Chondrocyte (in vitro differentiated cells): ENCODE measurements at regions not wholly inside any gene's neighbourhood (a gene's known extent, or its start where the extent isn't known, plus 50 kb on each side); places are given as distances from the start of the nearest gene placed in this dataset.
A peak's percentile ranks its signal among the peaks of the same experiment; 100 is the strongest.

Experiments used
- DNase-seq: peaks from one replicate; pipeline ENCODE4 v3.0.0; 2021; ENCODE audit warnings: mixed read lengths, low spot score
- H3K27ac Mint-ChIP-seq: one replicate; pipeline ENCODE4 v1.8.0; 2021; ENCODE audit warnings: mild to moderate bottlenecking, moderate library complexity, mixed read lengths; ENCODE audit not compliant: unreplicated experiment
- H3K27me3 Mint-ChIP-seq: 2 replicates; pipeline ENCODE4 v1.8.0; 2021; ENCODE audit warnings: low read depth, mixed read lengths
- H3K36me3 Mint-ChIP-seq: 2 replicates; pipeline ENCODE4 v1.8.0; 2021; ENCODE audit warnings: low read depth, mixed read lengths
- H3K4me1 Mint-ChIP-seq: 2 replicates; pipeline ENCODE4 v1.8.0; 2021; ENCODE audit warnings: low read depth, mild to moderate bottlenecking, mixed read lengths
- H3K4me3 Mint-ChIP-seq: one replicate; pipeline ENCODE4 v1.8.0; 2021; ENCODE audit warnings: mild to moderate bottlenecking, moderate library complexity, mixed read lengths; ENCODE audit not compliant: unreplicated experiment
- H3K9me3 Mint-ChIP-seq: 2 replicates; pipeline ENCODE4 v1.8.0; 2021; ENCODE audit warnings: low read depth, mixed read lengths
- CTCF ChIP-seq: fragments of 200-600 bp; sonication (generic); IDR thresholded peaks from 2 replicates; pipeline ENCODE4 v1.5.0; 2021; ENCODE audit warnings: antibody characterized with exemption, mild to moderate bottlenecking, moderate library complexity

GRCh38 chr7:145902123-145902522 is 214.5 kb upstream of the CNTNAP2 start:
- Mint-ChIP-seq H3K27me3 (no peaks in the 10 kb centered on the region), H3K4me1 (no peaks in the 10 kb centered on the region), H3K9me3 (peaks cover 39% of the 10 kb centered on the region), H3K4me3 (no peak overlapping the region), H3K36me3 (no peaks in the 10 kb centered on the region), H3K27ac (no peak overlapping the region)
- no peak for DNase-seq
- TF ChIP-seq CTCF = no peak

DNA sequence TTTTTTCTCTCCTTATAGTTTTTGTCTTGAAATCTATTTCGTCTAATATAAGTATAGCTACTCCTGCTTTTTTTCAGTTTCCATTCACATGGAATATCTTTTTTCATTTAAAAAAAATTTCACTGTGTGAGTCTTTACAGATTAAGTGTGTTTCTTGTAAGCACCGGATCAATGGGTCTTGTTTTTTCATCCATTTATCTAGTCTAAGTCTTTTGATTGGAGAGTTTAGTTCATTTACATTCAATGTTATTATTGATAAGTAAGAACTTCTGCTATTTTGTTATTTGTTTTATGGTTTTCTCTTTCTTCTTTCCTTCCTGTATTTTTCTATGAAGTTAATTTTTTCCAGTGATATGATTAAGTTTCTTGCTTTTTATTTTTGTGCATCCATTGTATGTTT is 216.7 kb upstream of the CNTNAP2 start:
- DNase-seq = no peak
- Mint-ChIP-seq H3K9me3 (peaks cover 49% of the 10 kb centered on the region), H3K27me3 (no peaks in the 10 kb centered on the region), H3K4me3 (no peak overlapping the region), H3K4me1 (no peaks in the 10 kb centered on the region), H3K36me3 (no peaks in the 10 kb centered on the region), H3K27ac (no peak overlapping the region)
- TF ChIP-seq CTCF = no peak

GRCh38 chr7:145893925-145894535 is 222.6 kb upstream of the CNTNAP2 start:
- DNase-seq = no peak
- Mint-ChIP-seq H3K36me3 (no peaks in the 10 kb centered on the region), H3K9me3 (peaks cover 28% of the 10 kb centered on the region), H3K4me1 (no peaks in the 10 kb centered on the region), H3K27me3 (no peaks in the 10 kb centered on the region), H3K4me3 (no peak overlapping the region), H3K27ac (no peak overlapping the region)
- no peak for TF ChIP-seq CTCF

GRCh38 chr7:145884716-145885514 is 231.7 kb upstream of the CNTNAP2 start:
- Mint-ChIP-seq H3K4me3 (no peak overlapping the region), H3K4me1 (no peaks in the 10 kb centered on the region), H3K9me3 (peaks cover 11% of the 10 kb centered on the region), H3K27me3 (no peaks in the 10 kb centered on the region), H3K36me3 (no peaks in the 10 kb centered on the region), H3K27ac (no peak overlapping the region)
- no peak for DNase-seq
- TF ChIP-seq CTCF = peak; percentile 30

- Mint-ChIP-seq H3K4me3 (no peak overlapping the region), H3K27me3 (no peaks in the 10 kb centered on the region), H3K36me3 (no peaks in the 10 kb centered on the region), H3K4me1 (no peaks in the 10 kb centered on the region), H3K9me3 (peaks cover 5% of the 10 kb centered on the region), H3K27ac (no peak overlapping the region)
- no peak for TF ChIP-seq CTCF
- no peak for DNase-seq
These were observed 240.2 kb upstream of the CNTNAP2 start for GRCh38 chr7:145876376-145876775.
